HG02885 (cell line): ENCODE measurements at regions not wholly inside any gene's neighbourhood (a gene's known extent, or its start where the extent isn't known, plus 50 kb on each side); places are given as distances from the start of the nearest gene placed in this dataset.

Experiments used
- ATAC-seq: cut with Tn5 transposase; IDR thresholded peaks from one replicate; pipeline ENCODE4 v1.9.1; 2021; ENCODE audit warnings: mild to moderate bottlenecking; ENCODE audit not compliant: unreplicated experiment, poor library complexity

GRCh38 chr13:74346960-74347359 is 212.8 kb upstream of the KLF12 start:
- ATAC-seq: no peak

DNA sequence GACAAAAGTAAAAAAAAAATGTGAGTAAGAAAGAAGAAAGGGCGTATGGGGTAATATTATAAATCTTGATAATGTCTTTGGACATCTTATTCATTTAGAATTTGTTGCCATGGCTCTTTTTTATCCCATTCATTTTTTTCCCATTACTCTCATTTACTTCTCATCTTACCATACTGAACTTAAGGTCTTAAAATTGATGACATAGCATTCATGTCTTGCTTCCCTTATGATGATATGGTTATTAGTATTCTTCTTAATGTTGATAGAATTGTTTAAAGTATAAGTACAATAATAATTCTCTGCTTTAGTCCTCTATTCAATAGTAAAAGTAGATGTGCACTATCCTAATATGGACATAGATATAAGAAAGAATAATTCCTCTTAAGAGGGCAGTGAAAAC is 204.1 kb upstream of the KLF12 start:
- ATAC-seq: no peak

DNA sequence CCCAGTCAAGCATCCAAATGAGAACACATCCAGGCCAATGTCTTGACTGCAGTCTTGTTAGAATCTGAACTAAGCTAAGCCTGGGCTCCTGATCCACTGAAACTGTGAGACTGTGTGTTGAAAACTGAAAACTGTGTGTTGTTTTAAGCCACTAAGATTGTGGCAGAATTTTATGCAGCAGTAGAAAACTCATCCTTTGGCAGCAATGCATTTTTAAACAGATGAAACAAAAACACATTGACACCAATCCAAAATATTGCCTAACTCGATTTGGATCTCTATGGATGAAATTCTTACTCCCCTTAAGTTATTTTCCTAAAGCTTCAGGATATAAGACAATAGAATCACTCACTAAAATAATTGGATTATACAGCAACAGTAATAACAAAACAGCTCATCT is 202.3 kb upstream of the KLF12 start:
- no peak for ATAC-seq

- ATAC-seq: no peak
Observed at GRCh38 chr13:74335370-74335769, 201.2 kb upstream of the KLF12 start.

- no peak for ATAC-seq
Observed at GRCh38 chr13:74329962-74330361, 195.8 kb upstream of the KLF12 start.

DNA sequence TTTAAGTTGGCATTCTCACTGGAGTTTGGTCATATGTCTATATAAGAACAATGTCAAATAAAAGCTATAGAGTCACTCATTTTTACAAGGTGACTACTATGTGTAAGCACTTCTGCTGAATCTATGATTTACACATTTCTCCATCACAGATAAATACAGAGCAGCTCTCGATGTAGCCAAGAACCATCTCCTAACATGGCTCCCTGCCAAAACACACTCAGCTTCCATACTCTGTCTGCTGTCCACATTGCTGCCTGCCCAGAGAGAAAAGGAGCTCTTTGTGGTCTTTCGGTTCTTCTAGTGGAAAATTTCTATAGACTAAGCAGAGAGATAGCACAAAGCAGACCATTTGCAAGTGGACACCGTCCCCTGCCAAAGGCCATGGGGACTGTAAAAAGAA is 190.9 kb upstream of the KLF12 start:
- no peak for ATAC-seq

DNA sequence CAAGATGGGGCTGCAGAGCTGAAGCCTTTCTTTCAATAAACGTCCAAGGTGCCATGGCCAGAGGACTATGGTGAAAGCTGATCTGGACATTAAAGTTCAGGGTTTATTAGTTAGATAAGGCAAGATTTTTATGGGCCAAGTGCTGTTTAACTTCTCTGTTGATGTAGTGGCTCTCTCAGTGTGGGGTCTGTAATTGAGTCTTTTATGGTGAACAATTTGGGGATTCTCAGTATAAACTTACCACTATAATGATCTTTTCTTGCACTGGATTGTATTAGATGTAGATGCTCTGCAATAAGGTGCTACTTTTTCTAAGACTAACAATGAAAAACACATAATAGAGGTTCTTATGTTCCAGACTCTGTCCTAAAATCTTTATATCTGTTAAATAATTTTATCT is 190.1 kb upstream of the KLF12 start:
- no peak for ATAC-seq

DNA sequence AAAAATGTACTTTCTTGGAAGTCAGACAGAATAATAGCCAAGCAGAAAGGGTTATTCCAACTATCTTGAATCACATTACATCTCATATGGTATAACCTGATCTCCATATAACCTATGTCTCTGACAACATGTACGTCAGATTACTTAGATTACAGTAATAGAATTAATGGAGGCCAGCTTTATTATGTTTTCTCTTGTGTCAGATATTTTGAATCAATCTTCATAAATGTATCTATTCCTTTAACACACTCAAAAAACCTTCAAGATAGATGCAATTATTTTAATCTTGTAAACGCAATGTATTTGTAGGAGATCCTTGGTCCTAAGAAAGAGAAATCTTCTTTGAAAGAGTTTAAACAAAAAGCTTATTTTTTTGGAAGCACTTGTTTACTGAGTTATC is 188.4 kb upstream of the KLF12 start:
- no peak for ATAC-seq

DNA sequence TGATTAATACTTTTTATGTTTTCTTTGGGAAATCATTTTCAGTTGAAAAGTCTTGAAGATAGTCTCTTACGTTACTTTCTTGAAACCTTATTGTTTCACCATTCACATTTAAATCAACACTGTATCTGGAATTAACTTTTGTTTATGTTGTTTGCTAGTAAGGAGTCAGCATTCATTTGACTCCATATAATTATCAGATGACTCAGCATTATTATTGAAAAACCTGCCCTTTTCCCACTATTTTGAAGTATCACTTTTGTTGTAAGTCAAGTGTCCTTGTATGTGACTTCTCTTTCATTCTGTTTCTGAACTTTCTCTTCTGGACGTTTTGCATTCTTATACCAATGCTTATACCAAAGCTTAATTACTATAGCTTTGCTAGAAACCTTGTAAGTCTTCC is 186.1 kb upstream of the KLF12 start:
- ATAC-seq: no peak

DNA sequence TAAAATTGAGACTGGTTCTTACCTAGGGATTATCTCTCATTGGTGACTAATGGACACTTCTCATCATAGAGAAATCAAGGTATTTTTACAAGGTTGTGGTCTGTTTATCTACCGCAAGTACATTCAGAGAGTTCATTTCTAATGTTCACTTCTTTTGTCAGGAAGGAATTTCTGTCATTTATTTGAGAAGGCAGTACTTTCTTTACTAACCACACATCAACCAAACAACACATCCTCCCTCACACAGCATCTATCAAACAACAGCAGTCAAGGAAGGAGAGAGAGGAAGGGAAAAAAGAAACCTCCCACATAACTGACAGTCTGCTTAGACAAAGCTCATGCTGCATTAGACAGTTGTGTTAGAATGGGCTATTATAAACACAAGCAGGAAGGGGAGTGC is 182.3 kb upstream of the KLF12 start:
- peak; percentile 34 for ATAC-seq

DNA sequence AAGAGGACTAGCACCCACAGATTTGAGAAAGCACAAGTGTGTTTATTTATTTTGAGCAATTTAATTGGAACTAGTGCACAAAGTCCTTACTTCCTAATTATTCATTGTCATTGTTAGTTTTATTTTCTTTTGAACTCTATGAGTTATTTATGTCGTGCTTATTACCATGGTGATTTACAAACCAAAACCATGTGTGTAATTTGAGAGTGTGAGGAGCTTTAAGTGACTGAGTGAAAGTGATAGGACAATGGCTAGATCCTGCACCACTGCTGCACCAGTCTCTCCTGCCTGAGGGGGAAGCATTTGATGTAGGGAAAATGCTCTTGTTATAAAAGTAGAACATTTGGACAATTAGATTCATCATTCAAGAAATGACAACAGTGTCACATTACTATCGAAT is 172.3 kb upstream of the KLF12 start:
- ATAC-seq: no peak

DNA sequence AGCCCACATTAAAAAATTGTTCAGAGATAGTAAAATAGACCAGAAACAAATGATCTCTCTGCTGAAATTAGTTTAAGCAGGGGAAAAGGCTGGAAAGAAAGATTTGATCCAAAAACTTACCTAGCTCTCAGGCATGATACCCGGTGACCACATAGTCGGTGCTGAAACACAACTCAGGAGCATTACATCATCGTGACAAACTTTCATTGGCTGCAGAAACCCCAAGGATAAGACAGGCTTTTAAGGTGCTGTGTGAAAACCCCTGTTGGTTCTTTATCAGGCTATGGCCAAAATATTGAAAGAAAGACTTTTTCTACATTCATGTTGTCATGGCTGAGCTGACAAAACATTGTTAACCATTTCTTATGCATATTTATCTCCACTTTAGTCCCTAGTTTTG is 171.7 kb upstream of the KLF12 start:
- no peak for ATAC-seq

DNA sequence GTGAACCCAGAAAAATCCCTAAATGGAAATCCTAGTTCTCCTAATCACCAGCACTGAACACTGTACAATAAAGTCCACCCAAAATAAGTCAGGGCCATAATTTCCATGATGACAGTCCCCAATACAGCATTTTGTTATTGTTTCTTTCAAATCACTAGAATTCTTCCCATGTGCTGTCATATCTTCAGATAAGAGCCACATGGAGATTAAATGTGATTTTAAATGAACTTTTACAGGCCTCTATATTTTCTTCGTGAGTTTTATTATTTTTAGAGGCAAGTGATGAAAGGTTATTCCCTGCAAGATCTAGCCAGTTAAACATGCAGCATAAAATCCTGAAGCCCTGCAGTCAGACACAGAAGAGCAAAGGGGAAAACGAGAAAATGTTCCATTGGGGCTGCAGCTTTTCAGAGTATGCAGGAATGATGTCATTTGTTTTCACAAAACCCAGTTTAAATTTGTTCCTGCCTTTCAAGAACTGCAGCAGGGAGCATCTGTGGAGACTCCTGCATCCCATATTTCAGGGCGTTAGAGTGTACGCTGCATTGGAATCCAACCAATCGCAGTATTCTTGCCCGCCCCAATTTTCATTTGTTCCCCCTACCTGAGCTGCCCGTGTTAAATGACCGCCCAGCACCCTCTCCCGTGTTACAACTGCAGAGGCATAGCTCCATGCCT is 167.2 kb upstream of the KLF12 start:
- no peak for ATAC-seq

DNA sequence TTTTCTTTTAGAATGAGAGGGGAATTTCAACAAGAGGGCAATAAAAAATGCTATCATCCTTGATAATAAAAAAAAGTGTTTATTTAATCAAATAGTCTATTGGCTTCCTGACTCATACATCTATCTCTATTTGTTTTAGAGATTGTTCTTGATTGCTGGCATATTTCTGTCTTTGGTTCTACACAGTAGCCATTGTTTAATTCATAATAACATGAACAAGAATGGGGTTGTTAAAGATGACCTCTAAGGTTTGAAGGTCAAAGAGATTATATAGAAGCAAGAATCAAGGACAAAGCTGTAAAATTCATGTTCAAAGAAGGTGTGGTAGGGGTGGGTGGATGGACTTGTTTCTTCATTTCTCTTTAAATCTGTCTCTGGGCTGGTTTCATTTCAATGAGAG is 166.0 kb upstream of the KLF12 start:
- ATAC-seq: no peak

DNA sequence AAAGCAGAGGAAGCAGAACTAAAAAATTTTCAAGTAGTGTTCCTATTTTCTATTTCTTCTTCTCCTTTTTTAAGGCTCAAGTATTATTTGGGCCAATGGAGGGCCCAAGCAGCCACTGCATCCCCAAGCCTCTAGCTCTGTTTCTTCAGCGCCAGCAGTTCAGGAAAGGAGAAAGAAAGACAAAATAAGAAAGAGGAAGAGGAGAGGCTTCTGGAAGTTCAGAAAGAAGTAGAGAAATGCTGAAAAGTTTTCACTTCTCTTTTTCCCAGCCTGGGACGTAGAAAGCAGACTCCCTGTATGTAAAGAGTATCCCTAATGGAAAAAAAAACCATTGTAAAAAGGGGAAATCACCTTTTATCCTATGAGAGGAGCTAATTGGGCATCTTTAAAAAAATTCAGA is 165.5 kb upstream of the KLF12 start:
- no peak for ATAC-seq

DNA sequence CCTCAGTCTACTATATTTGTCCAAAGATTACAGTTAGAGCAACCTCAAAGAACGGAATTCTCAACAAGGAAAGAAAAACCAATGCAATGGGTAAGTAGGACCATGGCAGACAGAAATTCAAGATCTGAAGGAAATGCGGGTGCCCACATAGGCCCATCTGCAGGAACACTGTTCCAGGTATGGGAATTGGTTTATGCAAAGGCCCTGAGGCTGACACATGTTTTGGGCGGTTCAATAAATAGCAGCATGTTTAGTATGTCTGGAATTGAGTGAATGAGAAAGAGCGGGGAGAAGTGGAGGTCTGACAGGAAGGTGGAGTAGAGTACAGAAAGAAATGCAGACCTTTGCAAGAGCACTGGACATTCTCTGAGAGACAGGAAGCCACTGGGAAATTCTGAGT is 164.7 kb upstream of the KLF12 start:
- no peak for ATAC-seq

DNA sequence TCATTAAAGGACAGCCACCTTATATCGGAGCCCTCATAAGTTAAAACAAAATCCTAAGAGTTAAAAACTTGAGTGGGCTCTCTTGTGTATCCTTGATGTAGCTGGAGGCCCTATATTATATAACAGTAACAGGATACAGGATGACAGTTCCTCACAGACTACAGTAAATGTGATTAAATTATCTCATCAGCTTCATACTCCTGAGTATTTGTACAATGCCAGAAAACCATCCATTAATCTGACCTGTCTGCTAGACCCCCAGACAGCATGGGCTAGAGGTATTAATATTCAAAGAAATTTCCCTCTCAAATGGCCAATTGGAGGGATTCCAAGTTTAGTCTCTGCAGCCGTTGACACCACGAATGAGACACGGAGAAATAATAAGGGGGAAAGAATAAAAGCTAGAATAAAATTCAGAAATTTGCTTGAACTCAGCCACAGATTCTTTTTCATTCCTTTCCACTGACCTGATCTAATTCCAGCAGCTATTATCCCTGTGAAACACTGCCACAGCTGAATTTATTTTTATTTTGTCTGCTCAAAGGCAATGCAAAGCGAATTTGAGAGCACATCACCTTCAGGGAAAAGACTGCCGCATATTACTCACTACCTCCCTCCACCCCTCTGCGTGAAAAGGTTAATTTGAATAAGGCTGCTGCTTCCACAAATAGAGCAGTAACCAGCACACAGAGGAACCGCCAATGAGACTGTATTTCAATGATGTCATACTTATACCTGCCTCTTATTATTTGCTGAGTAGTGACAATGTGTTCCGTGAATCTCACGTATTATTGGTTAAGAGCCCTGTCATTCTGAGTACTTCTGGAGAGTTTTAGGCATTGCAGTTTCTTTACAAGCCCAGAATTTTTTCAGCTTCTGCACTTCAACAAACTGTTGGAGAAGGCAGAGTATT is 155.9 kb upstream of the KLF12 start:
- peak; percentile 78 for ATAC-seq

DNA sequence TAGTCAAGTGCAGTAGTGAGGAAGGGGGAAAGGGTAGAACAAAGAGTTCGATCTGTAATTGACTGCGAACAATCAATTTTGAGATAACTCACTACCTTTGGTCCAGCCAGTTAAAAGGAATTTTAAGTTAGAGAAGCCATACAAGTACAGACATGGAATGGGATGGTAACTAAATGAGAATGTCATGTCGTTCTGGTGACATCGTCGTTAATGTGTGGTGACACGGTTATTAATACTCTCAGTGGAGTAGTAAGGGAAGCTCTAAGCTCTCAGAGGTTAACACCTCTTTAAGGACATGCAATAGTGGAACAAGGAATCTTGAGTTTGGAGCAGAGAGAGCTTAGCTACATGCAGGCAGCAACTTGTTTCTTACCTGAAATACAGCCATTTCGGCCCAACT is 154.9 kb upstream of the KLF12 start:
- no peak for ATAC-seq

GRCh38 chr13:74288361-74288911 is 154.2 kb upstream of the KLF12 start:
- no peak for ATAC-seq

- no peak for ATAC-seq
Observed at GRCh38 chr13:74287724-74288169, 153.5 kb upstream of the KLF12 start.

DNA sequence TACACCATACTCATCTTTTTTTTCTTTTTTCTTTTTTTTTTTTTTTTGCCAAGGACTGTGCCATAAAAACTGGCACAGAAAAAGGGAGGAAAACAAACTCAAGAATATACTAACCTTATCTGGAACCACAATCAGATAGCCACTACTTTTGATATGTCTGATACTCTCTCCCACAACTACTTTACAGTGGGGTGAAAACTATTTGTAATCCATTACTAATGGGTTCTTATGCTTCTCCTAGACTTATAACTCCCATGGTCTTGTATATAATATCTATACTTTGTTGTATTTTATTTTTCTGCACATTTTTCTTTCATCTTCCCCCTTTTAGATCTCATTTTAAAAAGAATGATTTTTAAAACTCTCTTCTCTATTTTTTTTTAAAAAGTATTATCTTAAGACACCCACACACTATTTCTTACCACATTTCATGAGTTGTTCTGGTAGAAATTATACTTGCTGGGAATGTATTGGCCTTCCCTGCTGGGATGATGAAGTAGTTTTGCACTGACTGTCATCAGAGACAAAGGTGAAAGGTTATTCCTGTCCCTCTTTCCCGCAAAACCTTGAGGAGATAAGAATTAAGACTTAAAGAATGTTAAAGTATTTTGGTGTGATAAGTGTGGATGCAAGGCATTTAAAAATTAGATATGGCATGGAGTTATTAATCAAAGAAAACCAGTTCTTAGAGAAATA is 146.7 kb upstream of the KLF12 start:
- ATAC-seq: no peak
